HG03521 (cell line): ENCODE measurements at regions not wholly inside any gene's neighbourhood (a gene's known extent, or its start where the extent isn't known, plus 50 kb on each side); places are given as distances from the start of the nearest gene placed in this dataset.
A peak's percentile ranks its signal among the peaks of the same experiment; 100 is the strongest.

ENCODE experiments used
- ATAC-seq: cut with Tn5 transposase; IDR thresholded peaks from one replicate; pipeline ENCODE4 v1.9.1; 2021; ENCODE audit warnings: mild to moderate bottlenecking, moderate library complexity; ENCODE audit not compliant: unreplicated experiment

DNA sequence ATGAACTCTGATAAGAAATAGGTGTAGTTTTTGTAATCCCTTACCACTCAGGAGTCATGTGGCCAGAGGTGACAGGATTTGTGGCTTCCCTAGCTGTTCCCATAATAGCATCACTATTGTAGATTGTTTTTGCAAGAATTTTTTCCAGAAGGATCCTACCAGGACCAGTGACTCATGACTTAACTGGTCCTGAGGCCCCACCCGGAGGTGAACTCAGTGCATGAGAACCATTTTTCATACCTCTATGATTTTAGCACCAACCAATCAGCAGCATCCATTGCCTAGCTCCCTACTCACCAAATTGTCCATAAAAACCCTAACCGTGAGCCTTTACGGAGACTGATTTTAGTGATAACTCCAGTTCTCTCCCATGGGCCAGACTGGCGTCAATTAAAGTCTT lies 484.8 kb downstream of the PSAT1 start:
- no peak for ATAC-seq

DNA sequence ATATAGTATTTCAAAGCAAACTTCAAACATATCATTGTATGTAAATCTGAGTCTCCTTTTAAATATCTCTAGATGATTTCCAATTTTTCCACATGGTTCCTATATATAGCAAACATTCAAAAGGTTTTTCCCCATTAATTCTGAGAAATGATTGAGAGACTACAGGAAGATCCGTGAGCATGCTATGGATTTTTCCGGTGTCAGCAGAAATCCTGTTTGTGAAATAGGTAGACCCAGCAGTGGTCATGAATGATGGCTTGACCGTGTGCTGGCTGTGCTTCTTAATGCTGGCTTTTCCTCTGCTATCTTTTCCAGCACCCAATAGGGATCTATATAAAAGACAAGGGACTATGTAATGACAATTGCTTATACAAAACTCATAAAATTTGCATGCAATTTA lies 485.3 kb downstream of the PSAT1 start:
- ATAC-seq = no peak

DNA sequence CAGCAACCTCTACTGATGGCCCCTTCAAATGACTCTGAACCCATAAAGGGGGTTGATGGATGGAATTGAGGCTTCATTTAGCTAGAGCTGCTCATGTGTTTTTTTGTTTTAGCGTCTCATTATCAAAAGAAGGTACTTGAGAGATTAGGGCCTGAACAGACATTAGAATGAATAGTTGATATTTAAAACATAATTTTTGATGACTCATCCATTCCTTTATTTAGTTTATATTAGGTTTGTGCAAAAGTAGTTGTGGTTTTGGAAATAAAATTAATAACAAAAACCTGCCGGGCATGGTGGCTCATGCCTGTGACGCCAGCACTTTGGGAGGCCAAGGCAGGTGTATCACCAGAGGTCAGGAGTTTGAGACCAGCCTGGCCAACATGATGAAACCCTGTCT lies 485.9 kb downstream of the PSAT1 start:
- ATAC-seq = no peak

DNA sequence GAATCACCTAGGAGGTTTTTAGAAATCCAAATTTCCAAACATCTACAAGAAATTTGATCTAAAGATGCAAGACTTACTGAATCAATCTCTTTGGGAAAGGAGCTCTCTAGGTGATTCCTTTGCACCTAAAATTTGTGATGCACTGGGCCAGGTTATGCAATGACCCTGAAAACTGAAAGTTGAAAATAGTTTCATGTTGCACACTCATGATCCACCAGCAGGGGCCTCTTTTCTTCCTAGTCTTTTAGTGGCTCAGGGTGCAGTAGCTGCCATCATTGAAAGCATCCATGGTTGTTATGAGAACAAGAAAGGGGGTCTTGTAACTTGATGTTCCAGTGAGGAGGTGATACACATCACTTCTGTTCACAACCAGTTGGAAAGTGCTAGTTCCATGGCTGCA lies 486.8 kb downstream of the PSAT1 start:
- ATAC-seq = no peak

DNA sequence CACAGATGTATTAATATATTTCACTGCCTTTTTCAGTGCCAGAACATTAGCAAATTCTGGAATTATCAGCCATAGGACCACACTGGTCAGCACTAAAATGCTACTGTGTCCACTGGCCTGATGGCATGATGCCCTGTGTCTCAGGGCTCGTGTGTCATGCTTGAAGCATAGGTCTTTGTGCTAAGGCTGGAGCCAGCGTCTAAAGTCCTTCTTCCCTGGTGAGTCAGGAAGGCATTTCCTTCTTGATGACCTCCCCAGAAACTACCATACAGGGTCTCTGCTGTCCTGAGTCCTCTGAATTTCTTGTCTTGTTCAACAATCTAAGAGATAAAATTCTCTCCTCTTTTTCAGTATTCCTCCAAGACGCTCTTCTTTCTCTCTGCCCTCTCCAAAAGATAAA lies 489.9 kb downstream of the PSAT1 start:
- no peak for ATAC-seq

DNA sequence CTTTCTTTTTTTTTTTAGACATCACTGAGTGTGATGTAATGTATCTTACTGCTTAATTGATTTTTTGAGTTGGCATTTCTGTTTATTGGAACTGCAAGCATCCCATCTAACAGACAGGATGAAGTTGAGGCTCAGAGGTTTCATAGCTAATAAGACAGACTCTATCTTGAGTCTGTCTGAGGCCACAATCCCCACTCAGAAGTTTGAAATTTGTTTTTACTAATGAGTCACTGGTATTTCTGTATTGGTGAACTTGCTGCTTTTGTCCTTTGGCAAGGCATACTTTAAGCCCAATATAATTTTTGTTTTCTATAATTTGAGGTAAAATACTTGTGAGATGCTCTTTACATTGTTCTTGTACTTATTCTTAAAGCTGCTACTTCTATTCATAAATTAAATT lies 491.2 kb downstream of the PSAT1 start:
- no peak for ATAC-seq

DNA sequence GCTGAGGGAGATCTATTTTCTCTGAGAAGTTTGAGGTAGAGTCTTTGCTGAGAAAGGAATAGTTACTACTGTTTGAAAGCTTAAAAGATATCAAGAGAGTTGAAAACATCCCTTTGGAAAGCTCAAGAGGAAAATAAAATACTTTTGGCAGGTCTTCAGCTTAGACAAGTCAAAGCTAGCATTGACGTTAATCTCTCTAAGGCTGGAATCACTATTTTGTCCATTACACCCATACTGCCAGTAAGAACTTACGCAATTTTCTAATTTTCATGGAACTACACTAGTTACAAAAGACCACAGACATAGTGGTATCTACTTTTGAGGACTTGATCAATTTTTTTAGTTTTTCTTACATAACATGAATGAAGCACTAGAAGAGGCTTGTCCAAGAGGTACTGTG lies 494.9 kb downstream of the PSAT1 start:
- no peak for ATAC-seq

DNA sequence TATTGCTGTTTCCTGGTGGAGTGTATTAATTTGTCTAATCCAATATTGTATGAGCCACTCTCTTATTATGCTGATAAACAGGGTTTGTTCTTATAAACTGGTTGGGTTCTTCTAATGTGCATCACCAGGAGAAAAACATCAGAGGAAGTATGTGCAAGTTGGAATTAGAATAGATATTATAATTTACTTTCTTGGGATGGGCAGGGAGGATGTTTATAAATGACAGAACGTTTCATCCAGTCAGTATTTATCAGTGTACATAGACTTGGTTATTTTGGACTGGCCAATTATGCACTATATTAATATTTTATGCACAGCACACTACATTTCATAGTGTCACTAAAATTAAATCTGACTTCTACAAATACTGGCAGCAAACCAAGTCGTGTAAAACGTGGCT lies 495.8 kb downstream of the PSAT1 start:
- ATAC-seq = no peak

DNA sequence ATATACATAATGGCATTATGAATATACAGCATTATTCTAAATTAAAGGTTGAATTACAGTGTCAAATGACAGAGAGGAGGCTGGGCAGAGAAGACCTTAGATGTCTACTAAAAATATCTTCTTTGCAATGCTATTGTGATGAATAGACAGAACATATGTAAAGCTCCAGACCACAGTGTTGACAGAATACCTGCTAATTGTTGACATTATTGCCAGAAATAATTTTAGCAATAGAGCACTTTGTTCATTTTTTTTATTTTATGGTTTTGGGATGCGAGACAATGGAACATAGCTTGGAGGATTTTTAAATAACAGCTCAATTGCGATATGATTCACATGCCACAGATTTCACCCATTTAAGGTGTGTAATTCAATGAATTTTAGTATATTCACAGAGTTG lies 508.8 kb downstream of the PSAT1 start:
- ATAC-seq = no peak

DNA sequence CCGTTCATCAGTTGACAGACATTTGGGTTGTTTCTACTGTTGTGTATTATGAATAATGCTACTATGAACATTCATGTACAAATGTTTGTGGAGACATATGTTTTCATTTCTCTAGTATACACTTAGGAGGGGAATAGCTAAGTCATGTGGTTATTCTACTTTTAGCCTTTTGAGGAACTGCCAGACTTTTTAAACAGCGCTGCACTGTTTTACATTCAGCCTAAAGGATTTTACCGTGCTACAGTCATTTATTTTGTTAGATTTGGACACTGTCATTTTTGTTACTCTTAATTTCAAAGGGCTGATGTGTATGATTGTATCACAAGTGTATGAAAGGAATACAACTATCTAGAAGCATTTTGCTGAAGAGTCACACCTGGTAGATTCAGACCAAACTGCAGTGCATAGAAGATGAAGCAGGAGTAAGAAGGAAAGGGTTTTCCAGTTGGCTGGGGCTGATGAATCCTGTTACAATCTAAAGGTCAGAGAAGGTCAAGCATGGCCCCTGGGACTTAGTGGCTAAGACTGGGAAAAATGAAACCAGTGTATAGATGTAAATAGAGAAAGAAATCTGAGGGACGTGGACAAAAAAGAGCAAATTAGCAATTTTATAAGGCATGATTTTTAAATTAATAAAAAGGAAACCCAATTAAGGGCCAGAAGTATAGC lies 509.7 kb downstream of the PSAT1 start:
- ATAC-seq = no peak

DNA sequence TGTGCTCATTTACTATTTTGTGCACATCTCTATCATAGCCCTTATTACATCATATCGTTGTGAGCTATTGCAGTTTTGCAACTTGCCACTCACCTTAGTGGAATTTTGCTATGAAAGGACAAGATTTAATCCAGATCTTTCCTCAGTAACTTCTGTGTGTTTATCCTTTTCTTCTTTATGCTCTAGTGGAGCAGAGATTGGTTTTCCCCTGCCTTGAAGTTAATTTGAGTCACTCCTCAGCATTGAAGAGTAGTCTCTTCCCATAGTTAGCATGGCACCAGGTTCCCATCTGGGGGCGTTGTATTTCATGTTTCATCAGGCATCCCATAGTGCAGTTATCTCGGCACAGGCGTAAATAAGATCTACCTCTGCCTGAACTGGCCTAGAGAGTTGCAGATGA lies 510.4 kb downstream of the PSAT1 start:
- no peak for ATAC-seq

DNA sequence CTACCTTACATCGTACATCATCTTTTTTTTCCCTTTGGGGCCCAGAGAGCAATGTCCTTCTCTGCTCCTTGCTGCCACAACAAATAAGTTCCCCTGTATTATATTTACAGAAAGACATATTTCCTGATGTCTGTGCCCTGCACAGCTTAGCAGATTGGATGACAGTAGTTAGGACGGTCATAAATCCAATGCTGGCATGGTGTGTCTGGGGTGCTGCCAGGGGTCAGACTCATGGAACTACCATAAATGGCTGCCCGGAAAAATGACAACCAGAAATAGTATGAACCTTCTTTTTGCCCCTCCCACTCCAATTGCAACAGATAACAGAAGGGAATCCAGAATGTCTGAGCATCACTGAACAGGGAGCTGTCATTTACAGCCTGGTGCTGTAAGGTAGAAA lies 511.1 kb downstream of the PSAT1 start:
- no peak for ATAC-seq

DNA sequence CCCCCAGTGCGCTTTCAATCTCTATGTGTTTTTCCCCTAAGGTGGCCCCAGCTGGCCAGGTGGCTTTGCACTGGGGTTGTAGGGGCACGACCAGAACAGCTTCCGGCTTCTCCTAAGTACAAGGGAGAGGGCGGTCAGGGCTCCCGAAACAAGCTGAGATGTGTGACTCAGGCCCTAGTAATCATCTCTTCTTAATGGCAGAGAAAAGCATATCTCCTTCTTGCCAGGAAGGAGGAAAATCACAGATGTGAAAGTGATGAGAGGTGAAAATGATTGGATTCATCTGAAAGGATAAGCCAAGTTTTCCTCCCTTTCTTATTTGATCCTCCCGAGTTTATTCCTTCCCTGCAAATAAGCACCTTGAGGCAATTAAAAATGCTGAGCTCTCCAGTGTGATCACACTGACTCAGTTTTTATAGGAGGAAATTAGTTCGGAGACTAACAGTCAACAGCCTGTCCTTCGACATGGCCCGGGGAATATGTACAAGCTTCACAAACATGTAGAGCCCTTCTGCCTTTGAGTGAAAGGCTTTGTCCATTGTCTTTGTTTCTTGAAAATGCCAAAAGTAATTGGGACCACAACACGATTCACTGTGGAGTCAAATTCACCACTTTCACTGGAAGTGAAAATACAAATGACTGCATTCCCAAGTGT lies 514.8 kb downstream of the PSAT1 start:
- no peak for ATAC-seq

DNA sequence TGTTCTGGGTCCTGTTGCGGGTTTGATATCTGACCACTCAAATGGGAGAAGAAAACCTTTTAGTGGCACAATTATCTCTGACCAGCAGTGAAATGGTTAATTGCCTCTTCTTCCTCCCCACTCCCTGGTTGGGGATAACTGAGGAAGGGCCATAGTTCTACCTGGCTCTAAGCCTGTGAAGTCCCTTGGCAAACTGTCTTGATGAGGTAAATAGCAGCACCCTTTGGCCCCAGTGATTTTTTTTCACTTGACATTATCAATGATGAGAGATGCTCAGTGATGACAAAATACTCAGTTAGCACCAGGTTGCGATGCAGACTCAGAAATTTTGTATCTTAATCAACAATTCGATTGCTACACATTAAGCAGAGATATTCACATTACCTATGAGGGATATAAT lies 515.7 kb downstream of the PSAT1 start:
- no peak for ATAC-seq

DNA sequence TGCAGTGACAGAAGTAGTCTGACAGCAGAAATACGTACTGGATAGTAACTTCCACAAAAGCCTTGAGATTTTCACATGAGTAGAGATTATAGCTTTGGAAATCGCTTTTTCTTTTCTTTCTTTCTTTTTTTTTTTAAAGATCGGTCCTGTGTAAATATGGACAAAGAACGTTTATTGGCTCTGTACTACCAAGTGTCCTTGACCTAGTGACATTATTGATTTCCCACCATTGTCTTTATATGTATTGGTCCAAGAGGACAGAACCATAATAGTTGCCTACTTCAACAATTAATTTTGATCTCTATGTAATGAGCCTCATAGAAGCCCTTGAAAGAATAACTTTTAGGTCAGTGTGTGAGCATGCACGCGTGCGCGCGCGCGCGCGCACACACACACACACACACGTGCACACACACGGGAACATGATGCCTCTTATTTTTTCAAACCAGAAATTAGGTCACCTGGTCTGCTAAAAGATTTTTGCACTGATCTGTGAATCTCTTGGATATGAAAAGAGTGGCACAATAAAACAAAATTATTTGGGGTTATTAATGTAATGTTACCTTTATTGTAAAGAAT lies 516.8 kb downstream of the PSAT1 start:
- ATAC-seq = no peak

DNA sequence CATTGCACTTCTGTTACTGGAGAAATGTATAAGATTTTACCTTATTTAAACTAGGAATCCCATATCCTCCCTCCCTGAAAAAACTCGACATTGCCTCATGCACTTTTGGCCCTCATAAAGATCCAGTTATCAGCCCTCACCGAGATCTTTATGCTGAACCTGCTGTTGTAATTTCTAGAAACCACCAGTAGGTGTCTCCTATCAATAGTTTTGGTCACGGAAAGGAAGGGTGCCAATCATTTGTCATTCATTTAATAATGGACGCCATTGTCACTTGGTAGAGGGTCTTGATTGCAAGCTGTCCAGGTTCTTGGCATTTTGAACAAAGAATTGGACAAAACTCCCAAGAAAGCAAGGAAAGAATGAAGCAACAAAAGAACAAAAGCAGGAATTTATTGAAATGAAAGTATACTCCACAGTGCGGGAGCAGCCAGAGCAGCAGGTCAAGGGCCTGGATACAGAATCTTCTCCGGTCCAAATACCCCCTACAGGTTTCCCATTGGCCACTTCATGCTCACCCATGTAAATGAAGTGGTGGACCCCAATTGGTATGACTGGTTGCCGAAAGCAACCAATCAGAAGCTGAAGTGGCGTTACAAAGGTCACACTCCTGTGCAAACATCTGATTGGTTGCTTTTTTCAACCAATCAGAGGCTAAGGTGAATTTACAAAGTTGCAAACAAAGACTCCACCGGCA lies 524.3 kb downstream of the PSAT1 start:
- ATAC-seq = peak; percentile 69

DNA sequence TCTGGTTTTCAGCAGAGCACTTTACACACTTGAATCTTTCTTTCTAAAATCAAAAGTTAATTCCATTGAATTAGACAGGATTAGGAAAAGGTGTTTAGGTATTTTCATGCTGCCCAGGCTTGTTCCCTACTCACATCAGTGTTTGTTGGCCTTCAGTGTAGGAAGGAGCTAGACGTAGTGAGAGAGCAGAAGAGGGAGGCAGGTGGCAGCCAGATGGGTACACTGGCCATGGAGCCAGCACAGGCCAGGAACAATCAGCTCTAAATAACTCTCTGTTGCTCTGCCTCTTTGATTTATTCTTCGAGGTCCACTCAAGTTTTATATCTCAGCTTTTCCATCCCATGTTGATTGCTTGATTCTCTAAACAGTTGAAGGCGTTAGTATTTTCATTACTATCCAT lies 529.6 kb downstream of the PSAT1 start:
- ATAC-seq = no peak

DNA sequence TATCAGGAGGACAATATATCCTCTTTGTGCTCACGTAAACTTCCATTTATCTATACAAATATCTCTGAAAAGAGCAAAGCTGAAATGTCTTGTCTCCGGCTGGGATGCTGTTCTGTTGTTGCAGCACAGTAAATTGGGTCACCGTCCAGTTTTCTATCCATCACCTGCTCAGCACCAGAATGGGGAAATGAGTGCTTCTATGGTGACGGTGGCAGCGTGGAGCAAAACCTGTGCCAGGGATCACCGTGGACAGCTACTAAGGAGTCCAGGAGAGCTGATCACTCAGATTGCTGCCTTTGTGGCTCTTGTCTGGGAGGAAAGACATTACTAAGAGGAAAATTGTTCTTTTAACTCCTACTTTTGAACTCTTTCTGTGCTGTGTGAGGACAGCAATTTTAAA lies 531.6 kb downstream of the PSAT1 start:
- no peak for ATAC-seq

DNA sequence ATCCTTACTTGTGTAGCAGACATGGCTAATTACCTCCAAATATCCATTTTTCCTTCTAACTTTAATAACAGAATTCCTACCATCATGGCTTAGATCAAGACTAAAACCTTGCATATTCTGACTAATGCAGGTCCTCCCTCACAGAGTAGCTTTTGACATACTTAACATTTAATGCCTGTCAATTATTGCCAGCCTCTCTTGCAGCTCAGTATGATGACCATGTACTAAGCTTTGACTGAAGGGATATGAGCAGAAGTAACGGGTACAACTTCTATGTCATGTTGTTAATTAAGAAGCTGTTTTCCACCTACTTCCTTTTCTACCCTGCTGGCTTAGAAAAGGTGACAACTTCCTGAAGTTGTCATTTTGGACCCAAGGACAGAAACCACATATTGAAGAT lies 533.4 kb downstream of the PSAT1 start:
- no peak for ATAC-seq

DNA sequence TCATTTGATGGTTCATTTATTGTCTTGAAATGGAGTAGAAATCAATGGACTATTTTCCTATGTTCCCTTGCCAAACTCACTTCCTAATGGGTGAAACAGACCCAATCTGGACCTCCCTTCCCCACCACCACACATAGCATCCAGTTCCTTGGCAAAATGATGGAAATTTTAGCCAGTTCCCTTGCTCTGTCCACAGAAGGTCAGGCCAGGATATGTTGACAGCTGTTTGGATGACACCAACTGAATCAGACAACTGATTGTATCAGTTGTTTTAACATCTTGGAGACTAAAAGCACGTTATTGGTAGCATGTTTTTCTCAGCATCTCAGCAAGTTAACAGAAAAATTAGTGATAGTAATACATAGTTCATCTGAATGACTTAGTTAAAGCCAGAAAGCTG lies 534.8 kb downstream of the PSAT1 start:
- no peak for ATAC-seq

DNA sequence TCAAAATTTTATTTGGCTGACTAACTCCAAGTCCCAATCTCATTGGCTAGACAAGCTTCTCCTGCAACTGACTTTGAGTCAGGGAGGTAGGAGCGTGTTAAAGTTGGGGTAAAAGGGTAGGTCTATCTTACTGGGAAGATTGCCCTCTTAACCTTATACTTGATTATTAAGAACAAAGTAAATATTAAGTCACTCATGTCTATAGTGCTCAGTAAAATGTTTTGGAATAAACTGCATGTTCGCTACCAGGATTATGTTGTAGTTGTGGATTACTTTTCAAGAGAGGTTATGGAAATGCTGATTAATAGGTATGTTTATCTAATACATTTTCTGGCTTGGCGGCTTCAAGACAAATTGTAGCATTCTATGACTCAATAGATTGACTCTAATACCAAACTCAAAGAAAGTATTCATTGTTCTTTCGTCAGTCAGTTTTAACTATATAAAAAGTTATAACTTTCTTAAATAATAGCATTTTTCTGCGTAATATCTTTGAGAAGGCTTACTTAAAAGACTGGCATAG lies 539.1 kb downstream of the PSAT1 start:
- ATAC-seq = no peak

DNA sequence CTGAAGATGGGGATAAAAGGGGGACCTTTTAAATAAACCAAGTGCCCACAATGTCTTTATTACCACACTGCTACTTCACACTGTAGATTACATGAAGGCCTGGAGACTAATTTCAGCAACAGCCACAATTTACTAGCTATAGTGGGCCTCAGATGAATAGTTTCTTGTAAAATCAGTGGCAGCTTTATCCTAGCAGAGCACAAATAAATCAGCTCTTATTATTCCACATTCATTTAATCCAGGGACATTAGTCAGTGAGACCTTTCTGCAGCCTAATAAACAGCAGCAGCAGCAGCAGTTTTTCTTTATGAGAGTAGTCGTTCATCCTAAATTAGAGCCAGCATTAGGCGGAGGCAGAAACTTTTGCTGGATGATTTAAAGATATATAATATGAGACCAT lies 542.3 kb downstream of the PSAT1 start:
- no peak for ATAC-seq
